GM12878 (cell line): ENCODE measurements at regions not wholly inside any gene's neighbourhood (a gene's known extent, or its start where the extent isn't known, plus 50 kb on each side); places are given as distances from the start of the nearest gene placed in this dataset.

Source experiments
- EP300 ChIP-seq, 2 experiments: fragments of 150-350 bp in 1 of 2; IDR thresholded peaks; 2 replicates each; pipeline ENCODE4 v1.6.1; 2011 to 2012; ENCODE audit warnings: low read depth in 2 of 2, low read length in 2 of 2, borderline replicate concordance in 1 of 2, improper control_type of control experiment in 1 of 2, inconsistent platforms in 1 of 2; ENCODE audit not compliant: control insufficient read depth in 1 of 2
- JUND ChIP-seq: IDR thresholded peaks from 2 replicates; pipeline ENCODE4 v1.6.1; 2012; ENCODE audit warnings: low read depth, mild to moderate bottlenecking, low read length, improper control_type of control experiment, moderate library complexity
- NR2C2 ChIP-seq: IDR thresholded peaks from 2 replicates; pipeline ENCODE4 v1.6.1; 2011; ENCODE audit warnings: borderline replicate concordance, low read depth; ENCODE audit not compliant: control insufficient read depth, insufficient read length
- POLR2A ChIP-seq: IDR thresholded peaks from 2 replicates; pipeline ENCODE4 v1.6.1; 2011; ENCODE audit warnings: low read depth, mild to moderate bottlenecking, low read length
- RAD21 ChIP-seq: IDR thresholded peaks from 2 replicates; pipeline ENCODE4 v1.6.1; 2011; ENCODE audit warnings: mild to moderate bottlenecking, low read depth, low read length, moderate library complexity; ENCODE audit not compliant: insufficient read depth
- SIN3A ChIP-seq: IDR thresholded peaks from 2 replicates; pipeline ENCODE4 v1.6.1; 2012; ENCODE audit warnings: low read depth, low read length, improper control_type of control experiment
- SREBF2 ChIP-seq: IDR thresholded peaks from 2 replicates; pipeline ENCODE4 v1.6.1; 2012; ENCODE audit warnings: mild to moderate bottlenecking, low read length
- SUZ12 ChIP-seq: fragments of 200-600 bp; sonication (generic); IDR thresholded peaks from one replicate; pipeline ENCODE4 v1.6.1; 2018; ENCODE audit warnings: antibody characterized with exemption, mild to moderate bottlenecking; ENCODE audit not compliant: unreplicated experiment
- ZNF207 ChIP-seq: fragments of 450-650 bp; IDR thresholded peaks from 2 replicates; pipeline ENCODE4 v1.6.1; 2014; ENCODE audit warnings: antibody characterized with exemption, mild to moderate bottlenecking, borderline replicate concordance
- ZNF274 ChIP-seq: IDR thresholded peaks from one replicate; pipeline ENCODE4 v1.8.0; 2011; ENCODE audit not compliant: insufficient read length, insufficient read depth
- TF ChIP-seq, protein P1 (sequence below): IDR thresholded peaks from 2 replicates; pipeline ENCODE4 v1.6.1; 2012; ENCODE audit warnings: mild to moderate bottlenecking, low read depth, low read length
- TF ChIP-seq, protein P2 (sequence below), 3 experiments: IDR thresholded peaks in 2 of 3; conservative IDR thresholded peaks in 1 of 3; 2 replicates each; pipeline ENCODE4 v1.5.1; 2011; ENCODE audit warnings: low read depth in 3 of 3, low read length in 3 of 3, mild to moderate bottlenecking in 3 of 3, control low read depth in 2 of 3, moderate library complexity in 2 of 3, inconsistent platforms in 1 of 3, mixed read lengths in 1 of 3; ENCODE audit not compliant: control insufficient read depth in 2 of 3, insufficient read depth in 1 of 3; ENCODE audit errors: extremely low read depth in 1 of 3
- TF ChIP-seq, protein P3 (sequence below): IDR thresholded peaks from 2 replicates; pipeline ENCODE4 v1.6.1; 2011; ENCODE audit warnings: low read depth, low read length, improper control_type of control experiment, borderline replicate concordance
- TF ChIP-seq, protein P4 (sequence below): fragments of 450-650 bp; IDR thresholded peaks from 2 replicates; pipeline ENCODE4 v1.6.1; 2017; ENCODE audit warnings: mild to moderate bottlenecking, moderate library complexity

DNA sequence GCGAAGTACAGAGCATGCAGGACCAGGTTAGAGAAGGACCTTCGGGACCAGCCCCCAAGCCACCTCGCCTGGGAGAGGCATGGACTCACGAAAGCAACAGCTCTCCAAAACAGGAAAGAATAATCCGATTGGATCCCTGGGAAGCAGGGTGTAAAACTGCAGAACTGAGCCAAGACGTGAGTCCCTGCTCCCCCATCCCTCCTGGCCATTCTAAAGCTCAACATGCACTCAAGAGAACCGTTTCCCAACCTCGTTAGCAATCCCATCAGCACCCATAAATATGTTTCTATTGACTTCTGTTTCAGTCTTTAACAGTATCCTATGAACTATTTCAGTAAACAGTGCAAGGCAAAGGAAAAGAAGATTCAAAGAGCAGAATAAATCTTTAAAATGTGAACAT is 167.0 kb downstream of the COPRS start:
- TF ChIP-seq, protein P1, sequence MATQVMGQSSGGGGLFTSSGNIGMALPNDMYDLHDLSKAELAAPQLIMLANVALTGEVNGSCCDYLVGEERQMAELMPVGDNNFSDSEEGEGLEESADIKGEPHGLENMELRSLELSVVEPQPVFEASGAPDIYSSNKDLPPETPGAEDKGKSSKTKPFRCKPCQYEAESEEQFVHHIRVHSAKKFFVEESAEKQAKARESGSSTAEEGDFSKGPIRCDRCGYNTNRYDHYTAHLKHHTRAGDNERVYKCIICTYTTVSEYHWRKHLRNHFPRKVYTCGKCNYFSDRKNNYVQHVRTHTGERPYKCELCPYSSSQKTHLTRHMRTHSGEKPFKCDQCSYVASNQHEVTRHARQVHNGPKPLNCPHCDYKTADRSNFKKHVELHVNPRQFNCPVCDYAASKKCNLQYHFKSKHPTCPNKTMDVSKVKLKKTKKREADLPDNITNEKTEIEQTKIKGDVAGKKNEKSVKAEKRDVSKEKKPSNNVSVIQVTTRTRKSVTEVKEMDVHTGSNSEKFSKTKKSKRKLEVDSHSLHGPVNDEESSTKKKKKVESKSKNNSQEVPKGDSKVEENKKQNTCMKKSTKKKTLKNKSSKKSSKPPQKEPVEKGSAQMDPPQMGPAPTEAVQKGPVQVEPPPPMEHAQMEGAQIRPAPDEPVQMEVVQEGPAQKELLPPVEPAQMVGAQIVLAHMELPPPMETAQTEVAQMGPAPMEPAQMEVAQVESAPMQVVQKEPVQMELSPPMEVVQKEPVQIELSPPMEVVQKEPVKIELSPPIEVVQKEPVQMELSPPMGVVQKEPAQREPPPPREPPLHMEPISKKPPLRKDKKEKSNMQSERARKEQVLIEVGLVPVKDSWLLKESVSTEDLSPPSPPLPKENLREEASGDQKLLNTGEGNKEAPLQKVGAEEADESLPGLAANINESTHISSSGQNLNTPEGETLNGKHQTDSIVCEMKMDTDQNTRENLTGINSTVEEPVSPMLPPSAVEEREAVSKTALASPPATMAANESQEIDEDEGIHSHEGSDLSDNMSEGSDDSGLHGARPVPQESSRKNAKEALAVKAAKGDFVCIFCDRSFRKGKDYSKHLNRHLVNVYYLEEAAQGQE = no peak
- TF ChIP-seq JUND = no peak
- no peak for TF ChIP-seq ZNF207
- TF ChIP-seq POLR2A = no peak
- no peak for TF ChIP-seq SUZ12
- no peak for TF ChIP-seq ZNF274
- no peak for TF ChIP-seq RAD21
- no peak for TF ChIP-seq NR2C2
- TF ChIP-seq SREBF2 = no peak
- TF ChIP-seq, protein P2, sequence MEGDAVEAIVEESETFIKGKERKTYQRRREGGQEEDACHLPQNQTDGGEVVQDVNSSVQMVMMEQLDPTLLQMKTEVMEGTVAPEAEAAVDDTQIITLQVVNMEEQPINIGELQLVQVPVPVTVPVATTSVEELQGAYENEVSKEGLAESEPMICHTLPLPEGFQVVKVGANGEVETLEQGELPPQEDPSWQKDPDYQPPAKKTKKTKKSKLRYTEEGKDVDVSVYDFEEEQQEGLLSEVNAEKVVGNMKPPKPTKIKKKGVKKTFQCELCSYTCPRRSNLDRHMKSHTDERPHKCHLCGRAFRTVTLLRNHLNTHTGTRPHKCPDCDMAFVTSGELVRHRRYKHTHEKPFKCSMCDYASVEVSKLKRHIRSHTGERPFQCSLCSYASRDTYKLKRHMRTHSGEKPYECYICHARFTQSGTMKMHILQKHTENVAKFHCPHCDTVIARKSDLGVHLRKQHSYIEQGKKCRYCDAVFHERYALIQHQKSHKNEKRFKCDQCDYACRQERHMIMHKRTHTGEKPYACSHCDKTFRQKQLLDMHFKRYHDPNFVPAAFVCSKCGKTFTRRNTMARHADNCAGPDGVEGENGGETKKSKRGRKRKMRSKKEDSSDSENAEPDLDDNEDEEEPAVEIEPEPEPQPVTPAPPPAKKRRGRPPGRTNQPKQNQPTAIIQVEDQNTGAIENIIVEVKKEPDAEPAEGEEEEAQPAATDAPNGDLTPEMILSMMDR (IDR thresholded peaks at IDR 0.05 in 2 of 3, conservative IDR thresholded peaks at IDR 0.05 in 1 of 3; ENCODE audit: control insufficient read depth in 2 of 3, extremely low read depth in 1 of 3, insufficient read depth in 1 of 3, low read depth in 3 of 3, low read length in 3 of 3) = no peak
- no peak for TF ChIP-seq EP300 (IDR thresholded peaks at IDR 0.05; ENCODE audit: borderline replicate concordance in 1 of 2, control insufficient read depth in 1 of 2, low read depth in 2 of 2, low read length in 2 of 2)
- TF ChIP-seq SIN3A = no peak
- TF ChIP-seq, protein P3, sequence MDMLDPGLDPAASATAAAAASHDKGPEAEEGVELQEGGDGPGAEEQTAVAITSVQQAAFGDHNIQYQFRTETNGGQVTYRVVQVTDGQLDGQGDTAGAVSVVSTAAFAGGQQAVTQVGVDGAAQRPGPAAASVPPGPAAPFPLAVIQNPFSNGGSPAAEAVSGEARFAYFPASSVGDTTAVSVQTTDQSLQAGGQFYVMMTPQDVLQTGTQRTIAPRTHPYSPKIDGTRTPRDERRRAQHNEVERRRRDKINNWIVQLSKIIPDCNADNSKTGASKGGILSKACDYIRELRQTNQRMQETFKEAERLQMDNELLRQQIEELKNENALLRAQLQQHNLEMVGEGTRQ = no peak
- TF ChIP-seq, protein P4, sequence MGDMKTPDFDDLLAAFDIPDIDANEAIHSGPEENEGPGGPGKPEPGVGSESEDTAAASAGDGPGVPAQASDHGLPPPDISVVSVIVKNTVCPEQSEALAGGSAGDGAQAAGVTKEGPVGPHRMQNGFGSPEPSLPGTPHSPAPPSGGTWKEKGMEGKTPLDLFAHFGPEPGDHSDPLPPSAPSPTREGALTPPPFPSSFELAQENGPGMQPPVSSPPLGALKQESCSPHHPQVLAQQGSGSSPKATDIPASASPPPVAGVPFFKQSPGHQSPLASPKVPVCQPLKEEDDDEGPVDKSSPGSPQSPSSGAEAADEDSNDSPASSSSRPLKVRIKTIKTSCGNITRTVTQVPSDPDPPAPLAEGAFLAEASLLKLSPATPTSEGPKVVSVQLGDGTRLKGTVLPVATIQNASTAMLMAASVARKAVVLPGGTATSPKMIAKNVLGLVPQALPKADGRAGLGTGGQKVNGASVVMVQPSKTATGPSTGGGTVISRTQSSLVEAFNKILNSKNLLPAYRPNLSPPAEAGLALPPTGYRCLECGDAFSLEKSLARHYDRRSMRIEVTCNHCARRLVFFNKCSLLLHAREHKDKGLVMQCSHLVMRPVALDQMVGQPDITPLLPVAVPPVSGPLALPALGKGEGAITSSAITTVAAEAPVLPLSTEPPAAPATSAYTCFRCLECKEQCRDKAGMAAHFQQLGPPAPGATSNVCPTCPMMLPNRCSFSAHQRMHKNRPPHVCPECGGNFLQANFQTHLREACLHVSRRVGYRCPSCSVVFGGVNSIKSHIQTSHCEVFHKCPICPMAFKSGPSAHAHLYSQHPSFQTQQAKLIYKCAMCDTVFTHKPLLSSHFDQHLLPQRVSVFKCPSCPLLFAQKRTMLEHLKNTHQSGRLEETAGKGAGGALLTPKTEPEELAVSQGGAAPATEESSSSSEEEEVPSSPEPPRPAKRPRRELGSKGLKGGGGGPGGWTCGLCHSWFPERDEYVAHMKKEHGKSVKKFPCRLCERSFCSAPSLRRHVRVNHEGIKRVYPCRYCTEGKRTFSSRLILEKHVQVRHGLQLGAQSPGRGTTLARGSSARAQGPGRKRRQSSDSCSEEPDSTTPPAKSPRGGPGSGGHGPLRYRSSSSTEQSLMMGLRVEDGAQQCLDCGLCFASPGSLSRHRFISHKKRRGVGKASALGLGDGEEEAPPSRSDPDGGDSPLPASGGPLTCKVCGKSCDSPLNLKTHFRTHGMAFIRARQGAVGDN = no peak
